ENCODE measurements at regions not wholly inside any gene's neighbourhood (a gene's known extent, or its start where the extent isn't known, plus 50 kb on each side); places are given as distances from the start of the nearest gene placed in this dataset.

- TF ChIP-seq REST (IDR thresholded peaks at IDR 0.05; ENCODE audit: insufficient read depth in 1 of 2, low read depth in 2 of 2, low read length in 1 of 2) (no peak), POLR2AphosphoS5 (IDR thresholded peaks at IDR 0.05; ENCODE audit: low read depth, low read length) (no peak), CTCF (IDR thresholded peaks at IDR 0.05) (no peak), TCF7L2 (IDR thresholded peaks at IDR 0.05; ENCODE audit: low read depth, low read length) (no peak), SIN3A (IDR thresholded peaks at IDR 0.05; ENCODE audit: borderline replicate concordance, insufficient read depth, low read depth, low read length) (no peak)
Measured at GRCh38 chr1:59039551-59039950, 255.7 kb upstream of the JUN start.
